Esophagus (tissue), 2 donors: ENCODE measurements at regions not wholly inside any gene's neighbourhood (a gene's known extent, or its start where the extent isn't known, plus 50 kb on each side); places are given as distances from the start of the nearest gene placed in this dataset.

ENCODE experiments used
- H3K27ac ChIP-seq, 2 donors: one replicate each; pipeline ENCODE4 v1.5.1; 2013; ENCODE audit warnings: low read depth in 2 of 2, mild to moderate bottlenecking in 2 of 2, inconsistent platforms in 1 of 2, low read length in 1 of 2, moderate library complexity in 1 of 2
- H3K27me3 ChIP-seq, 2 donors: one replicate each; pipeline ENCODE4 v1.6.1; 2013; ENCODE audit warnings: low read length in 2 of 2, control low read depth in 1 of 2, mild to moderate bottlenecking in 1 of 2; ENCODE audit not compliant: insufficient read depth in 2 of 2, control insufficient read depth in 1 of 2
- H3K36me3 ChIP-seq, 2 donors: one replicate each; pipeline ENCODE4 v1.6.1; 2013; ENCODE audit warnings: low read length in 1 of 2; ENCODE audit not compliant: control insufficient read depth in 2 of 2, insufficient read depth in 2 of 2
- H3K4me1 ChIP-seq, 2 donors: one replicate each; pipeline ENCODE4 v1.6.1; 2013; ENCODE audit warnings: low read length in 1 of 2; ENCODE audit not compliant: control insufficient read depth in 2 of 2, insufficient read depth in 2 of 2
- H3K4me3 ChIP-seq, 2 donors: one replicate each; pipeline ENCODE4 v1.5.1; 2013; ENCODE audit warnings: low read length in 2 of 2, mild to moderate bottlenecking in 2 of 2, low read depth in 1 of 2, moderate library complexity in 1 of 2
- H3K9me3 ChIP-seq, 2 donors: one replicate each; pipeline ENCODE4 v1.6.1; 2013; ENCODE audit warnings: mild to moderate bottlenecking in 2 of 2, low read depth in 1 of 2, low read length in 1 of 2, moderate library complexity in 1 of 2; ENCODE audit not compliant: control insufficient read depth in 2 of 2, insufficient read depth in 1 of 2
- WGBS, 2 donors: extraction: QIAGEN DNeasy Blood & Tissue Kit; methylation state at CpG; one replicate each; pipeline ENCODE4 v1.1.7; 2013; 5-methylcytosine and 5-hydroxymethylcytosine counted together
- donor health status: healthy with polysubstance abuse.
- donor health status: Bipolar disorder and iron deficiency.

- no peaks in the 10 kb centered on the region for H3K4me1 ChIP-seq
- 67 to 74% methylated on average over 2 of the region's 2 CpGs for WGBS, 2 donors
- no peaks in the 10 kb centered on the region for H3K9me3 ChIP-seq
- H3K36me3 ChIP-seq: no peaks in the 10 kb centered on the region
- no peaks in the 10 kb centered on the region for H3K27me3 ChIP-seq
- H3K4me3 ChIP-seq: no peak overlapping the region
- no peak overlapping the region for H3K27ac ChIP-seq
Measured at GRCh38 chr7:131955679-131956078, 399.3 kb upstream of the PODXL start.

- H3K27ac ChIP-seq: no peak overlapping the region
- no peaks in the 10 kb centered on the region for H3K36me3 ChIP-seq
- no peak overlapping the region for H3K4me3 ChIP-seq
- H3K4me1 ChIP-seq: no peaks in the 10 kb centered on the region
- no peaks in the 10 kb centered on the region for H3K9me3 ChIP-seq
- WGBS, 2 donors: 73 to 74% methylated on average over 3 of the region's 3 CpGs
- no peaks in the 10 kb centered on the region for H3K27me3 ChIP-seq
Measured at GRCh38 chr7:131953184-131953583, 396.8 kb upstream of the PODXL start.

GRCh38 chr7:131952365-131952764 lies 395.9 kb upstream of the PODXL start:
- Histone ChIP-seq H3K27me3 (no peaks in the 10 kb centered on the region), H3K27ac (no peak overlapping the region), H3K4me1 (no peaks in the 10 kb centered on the region), H3K36me3 (no peaks in the 10 kb centered on the region), H3K4me3 (no peak overlapping the region), H3K9me3 (no peaks in the 10 kb centered on the region)
- 82 to 87% methylated on average over 8 of the region's 8 CpGs for WGBS, 2 donors

- no peaks in the 10 kb centered on the region for H3K9me3 ChIP-seq
- no peaks in the 10 kb centered on the region for H3K4me1 ChIP-seq
- no peaks in the 10 kb centered on the region for H3K36me3 ChIP-seq
- 38 to 44% methylated on average over 1 of the region's 1 CpG for WGBS, 2 donors
- H3K27me3 ChIP-seq: no peaks in the 10 kb centered on the region
- H3K27ac ChIP-seq: no peak overlapping the region
- no peak overlapping the region for H3K4me3 ChIP-seq
Measured at GRCh38 chr7:131950758-131951157, 394.3 kb upstream of the PODXL start.

- no peaks in the 10 kb centered on the region for H3K27me3 ChIP-seq
- H3K4me1 ChIP-seq: peaks cover 0 to 1% of the 10 kb centered on the region in 2 donors
- H3K4me3 ChIP-seq: no peak overlapping the region
- H3K9me3 ChIP-seq: no peaks in the 10 kb centered on the region
- no peak overlapping the region for H3K27ac ChIP-seq
- no peaks in the 10 kb centered on the region for H3K36me3 ChIP-seq
- WGBS, 2 donors: 72 to 74% methylated on average over 7 of the region's 7 CpGs
Measured at GRCh38 chr7:131949659-131950058, 393.2 kb upstream of the PODXL start.

GRCh38 chr7:131948434-131949053 lies 392.1 kb upstream of the PODXL start:
- Histone ChIP-seq H3K27me3 (no peaks in the 10 kb centered on the region), H3K9me3 (no peaks in the 10 kb centered on the region), H3K4me3 (no peak overlapping the region), H3K27ac (no peak overlapping the region), H3K4me1 (peaks cover 0 to 1% of the 10 kb centered on the region in 2 donors), H3K36me3 (no peaks in the 10 kb centered on the region)
- 32 to 33% methylated on average over 6 of the region's 6 CpGs for WGBS, 2 donors

GRCh38 chr7:131947661-131948060 lies 391.2 kb upstream of the PODXL start:
- Histone ChIP-seq H3K27ac (no peak overlapping the region), H3K27me3 (no peaks in the 10 kb centered on the region), H3K9me3 (no peaks in the 10 kb centered on the region), H3K4me3 (no peak overlapping the region), H3K36me3 (no peaks in the 10 kb centered on the region), H3K4me1 (peaks cover 0 to 1% of the 10 kb centered on the region in 2 donors)
- WGBS, 2 donors: 93 to 94% methylated on average over 1 of the region's 1 CpG

- WGBS, 2 donors: 69 to 70% methylated on average over 14 of the region's 14 CpGs
- Histone ChIP-seq H3K9me3 (no peaks in the 10 kb centered on the region), H3K4me1 (peaks cover 0 to 1% of the 10 kb centered on the region in 2 donors), H3K27me3 (no peaks in the 10 kb centered on the region), H3K4me3 (no peak overlapping the region), H3K36me3 (no peaks in the 10 kb centered on the region), H3K27ac (no peak overlapping the region)
Measured at GRCh38 chr7:131945957-131946544, 389.6 kb upstream of the PODXL start.

GRCh38 chr7:131945313-131945911 lies 389.0 kb upstream of the PODXL start:
- no peaks in the 10 kb centered on the region for H3K9me3 ChIP-seq
- no peaks in the 10 kb centered on the region for H3K27me3 ChIP-seq
- 3 to 5% methylated on average over 35 to 39 of the region's 39 CpGs for WGBS, 2 donors
- no peak overlapping the region for H3K4me3 ChIP-seq
- H3K36me3 ChIP-seq: no peaks in the 10 kb centered on the region
- H3K4me1 ChIP-seq: peaks cover 0 to 1% of the 10 kb centered on the region in 2 donors
- no peak overlapping the region for H3K27ac ChIP-seq
